Neuronal stem cell (in vitro differentiated cells): ENCODE measurements at regions not wholly inside any gene's neighbourhood (a gene's known extent, or its start where the extent isn't known, plus 50 kb on each side); places are given as distances from the start of the nearest gene placed in this dataset.

Experiments used
- DNase-seq: peaks from one replicate; pipeline ENCODE4 v3.0.0-alpha.2; 2013; ENCODE audit warnings: low spot score
- H2AFZ ChIP-seq: one replicate; pipeline ENCODE4 v1.6.1; 2013; ENCODE audit warnings: mild to moderate bottlenecking, low read length, inconsistent platforms
- H2AK5ac ChIP-seq: 2 replicates; pipeline ENCODE4 v1.6.1; 2013; ENCODE audit warnings: low read depth, mild to moderate bottlenecking, inconsistent platforms, low read length, moderate library complexity, mixed read lengths
- H2BK120ac ChIP-seq: 2 replicates; pipeline ENCODE4 v1.6.1; 2013; ENCODE audit warnings: low read depth, mild to moderate bottlenecking, inconsistent platforms, low read length, moderate library complexity, mixed read lengths
- H2BK12ac ChIP-seq: one replicate; pipeline ENCODE4 v1.6.1; 2013; ENCODE audit warnings: low read length, inconsistent platforms
- H2BK15ac ChIP-seq: 2 replicates; pipeline ENCODE4 v1.6.1; 2013; ENCODE audit warnings: mild to moderate bottlenecking, low read length, inconsistent platforms, mixed read lengths
- H2BK5ac ChIP-seq: one replicate; pipeline ENCODE4 v1.6.1; 2013; ENCODE audit warnings: inconsistent platforms, mild to moderate bottlenecking, low read length, moderate library complexity
- H3K14ac ChIP-seq: one replicate; pipeline ENCODE4 v1.6.1; 2013; ENCODE audit warnings: low read length, inconsistent platforms
- H3K18ac ChIP-seq: 2 replicates; pipeline ENCODE4 v1.6.1; 2013; ENCODE audit warnings: low read length, inconsistent platforms
- H3K23ac ChIP-seq: 2 replicates; pipeline ENCODE4 v1.6.1; 2013; ENCODE audit warnings: low read depth, mild to moderate bottlenecking, mixed read lengths, low read length, inconsistent platforms; ENCODE audit not compliant: poor library complexity
- H3K27ac ChIP-seq: replicated peaks from 3 replicates; pipeline ENCODE4 v1.5.1; 2013; ENCODE audit warnings: low read length, inconsistent platforms
- H3K27me3 ChIP-seq, 3 experiments: 2 replicates each; pipeline ENCODE4 v1.6.1; 2013; ENCODE audit warnings: low read length in 3 of 3, mild to moderate bottlenecking in 2 of 3, inconsistent platforms in 1 of 3, low read depth in 1 of 3, mixed read lengths in 1 of 3, moderate library complexity in 1 of 3; ENCODE audit not compliant: control insufficient read depth in 3 of 3, insufficient read depth in 3 of 3
- H3K36me3 ChIP-seq, 2 donors: replicated peaks in 1 of 2; 2 replicates each; pipeline ENCODE4 v1.6.1; 2013; ENCODE audit warnings: low read length in 2 of 2; ENCODE audit not compliant: control insufficient read depth in 2 of 2, insufficient read depth in 2 of 2
- H3K4ac ChIP-seq: 2 replicates; pipeline ENCODE4 v1.6.1; 2013; ENCODE audit warnings: inconsistent platforms, mild to moderate bottlenecking, low read length, moderate library complexity
- H3K4me1 ChIP-seq, 2 donors: 1 replicate in 1 of 2; 2 replicates in 1 of 2; pipeline ENCODE4 v1.6.1; 2013; ENCODE audit warnings: low read length in 2 of 2, low read depth in 1 of 2; ENCODE audit not compliant: control insufficient read depth in 2 of 2, insufficient read depth in 1 of 2
- H3K4me2 ChIP-seq: one replicate; pipeline ENCODE4 v1.6.1; 2013; ENCODE audit warnings: mild to moderate bottlenecking, low read length, inconsistent platforms; ENCODE audit not compliant: insufficient read depth, poor library complexity, severe bottlenecking
- H3K4me3 ChIP-seq, 2 donors: 2 replicates each; pipeline ENCODE4 v1.5.1; 2013; ENCODE audit warnings: low read length in 2 of 2, mild to moderate bottlenecking in 2 of 2, inconsistent platforms in 1 of 2, moderate library complexity in 1 of 2
- H3K79me1 ChIP-seq: one replicate; pipeline ENCODE4 v1.6.1; 2013; ENCODE audit warnings: low read depth, mild to moderate bottlenecking, inconsistent platforms, low read length, moderate library complexity
- H3K9ac ChIP-seq: one replicate; pipeline ENCODE4 v1.6.1; 2013; ENCODE audit warnings: mild to moderate bottlenecking, low read depth, low read length, inconsistent platforms; ENCODE audit not compliant: poor library complexity
- H3K9me3 ChIP-seq, 2 donors: replicated peaks in 1 of 2; 2 replicates each; pipeline versions ENCODE3 to v1.6.1; 2013; ENCODE audit warnings: low read length in 2 of 2, mild to moderate bottlenecking in 2 of 2, inconsistent platforms in 1 of 2, low read depth in 1 of 2, mixed read lengths in 1 of 2, moderate library complexity in 1 of 2; ENCODE audit not compliant: control insufficient read depth in 2 of 2, insufficient read depth in 1 of 2
- H4K8ac ChIP-seq: one replicate; pipeline ENCODE4 v1.6.1; 2013; ENCODE audit warnings: low read depth, mild to moderate bottlenecking, inconsistent platforms, low read length, moderate library complexity
- H4K91ac ChIP-seq: one replicate; pipeline ENCODE4 v1.6.1; 2013; ENCODE audit warnings: low read length, low read depth, mild to moderate bottlenecking, inconsistent platforms; ENCODE audit not compliant: poor library complexity
- WGBS, 2 donors: extraction: QIAGEN DNeasy Blood & Tissue Kit; methylation state at CpG; one replicate each; pipeline ENCODE4 v1.1.7; 2013; ENCODE audit warnings: missing lambda C conversion rate in 2 of 2, mixed read lengths in 1 of 2; ENCODE audit not compliant: insufficient read length in 2 of 2, insufficient replicate concordance in 1 of 2; ENCODE audit errors: extremely low coverage in 2 of 2; 5-methylcytosine and 5-hydroxymethylcytosine counted together

DNA sequence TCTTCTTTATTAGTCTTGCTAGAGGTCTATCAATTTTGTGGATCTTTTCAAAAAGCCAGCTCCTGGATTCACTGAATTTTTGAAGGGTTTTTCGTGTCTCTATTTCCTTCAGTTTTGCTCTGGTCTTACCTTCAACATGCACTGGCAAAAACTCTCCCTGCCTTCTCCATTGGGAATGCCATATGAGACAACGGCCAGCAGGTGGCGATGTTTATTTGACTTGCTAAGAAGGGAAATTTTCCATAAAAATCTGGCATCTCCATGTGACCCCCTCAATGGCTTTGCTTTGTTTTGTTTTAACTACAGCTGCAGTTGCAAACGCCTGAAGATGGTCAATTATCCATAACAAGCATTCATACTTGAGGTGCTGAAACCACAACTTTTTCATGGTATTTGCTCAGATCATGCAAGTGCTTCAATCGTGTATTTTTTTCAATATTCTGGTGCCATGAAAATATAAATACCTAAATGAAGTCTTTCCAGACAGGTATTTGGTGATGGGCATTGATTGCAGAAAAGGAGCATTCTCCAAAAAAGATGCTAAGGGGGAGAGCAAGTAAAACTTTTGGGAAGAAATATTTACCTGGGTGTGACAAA lies 449.4 kb downstream of the CDY2B start:
- no peak overlapping the region for H2BK12ac ChIP-seq
- H2AFZ ChIP-seq = no peak overlapping the region
- no peak overlapping the region for H2AK5ac ChIP-seq
- H3K4me2 ChIP-seq = no peak overlapping the region
- H3K18ac ChIP-seq = no peak overlapping the region
- H3K14ac ChIP-seq = no peak overlapping the region
- H3K23ac ChIP-seq = no peak overlapping the region
- H3K36me3 ChIP-seq = no peaks in the 10 kb centered on the region
- DNase-seq = peak; percentile 3
- H3K4me3 ChIP-seq = no peak overlapping the region
- H3K4ac ChIP-seq = no peak overlapping the region
- H3K9me3 ChIP-seq = no peaks in the 10 kb centered on the region
- H3K27ac ChIP-seq = no peak overlapping the region
- H4K8ac ChIP-seq = no peak overlapping the region
- no peak overlapping the region for H4K91ac ChIP-seq
- no peak overlapping the region for H3K9ac ChIP-seq
- H3K27me3 ChIP-seq = no peaks in the 10 kb centered on the region
- no peaks in the 10 kb centered on the region for H3K4me1 ChIP-seq
- H2BK15ac ChIP-seq = no peak overlapping the region
- no peaks in the 10 kb centered on the region for H3K79me1 ChIP-seq
- H2BK120ac ChIP-seq = no peak overlapping the region
- no CpG with 5 or more reads among the region's 5 CpGs for WGBS, 2 donors
- H2BK5ac ChIP-seq = no peak overlapping the region

- Histone ChIP-seq H3K27ac (no peak overlapping the region), H3K4ac (no peak overlapping the region), H2BK120ac (no peak overlapping the region), H3K4me2 (no peak overlapping the region), H4K8ac (no peak overlapping the region), H2AFZ (no peak overlapping the region), H3K4me3 (no peak overlapping the region), H3K4me1 (no peaks in the 10 kb centered on the region), H3K9me3 (no peaks in the 10 kb centered on the region), H2AK5ac (no peak overlapping the region), H3K27me3 (no peaks in the 10 kb centered on the region), H3K36me3 (no peaks in the 10 kb centered on the region), H4K91ac (no peak overlapping the region), H3K79me1 (no peaks in the 10 kb centered on the region), H3K18ac (no peak overlapping the region), H3K14ac (no peak overlapping the region), H2BK5ac (no peak overlapping the region), H3K9ac (no peak overlapping the region), H2BK15ac (no peak overlapping the region), H3K23ac (no peak overlapping the region), H2BK12ac (no peak overlapping the region)
- DNase-seq = no peak
- no CpG with 5 or more reads among the region's 1 CpG for WGBS, 2 donors
Measured at GRCh38 chrY:17398336-17399072, 481.5 kb downstream of the CDY2B start.

DNA sequence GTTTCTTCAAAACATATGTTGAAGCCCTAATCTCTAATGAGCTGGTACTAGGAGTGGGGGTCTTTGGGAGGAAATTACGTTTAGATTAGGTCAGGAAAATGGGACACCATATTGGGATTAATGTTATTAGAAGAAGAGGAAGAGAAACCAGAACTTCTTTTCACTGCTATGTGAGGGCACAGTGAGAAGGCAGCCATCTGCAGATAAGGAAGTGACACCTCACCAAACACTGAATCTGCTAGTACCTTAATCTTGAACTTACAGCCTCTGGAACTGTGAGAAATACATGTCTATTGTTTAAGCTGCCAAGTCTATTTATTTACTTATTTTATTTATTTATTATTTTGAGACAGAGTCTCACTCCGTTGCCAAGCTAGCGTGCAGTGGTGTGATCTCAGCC lies 482.4 kb downstream of the CDY2B start:
- Histone ChIP-seq H4K8ac (no peak overlapping the region), H2BK15ac (no peak overlapping the region), H2AK5ac (no peak overlapping the region), H2AFZ (no peak overlapping the region), H3K79me1 (no peaks in the 10 kb centered on the region), H3K4me1 (no peaks in the 10 kb centered on the region), H2BK5ac (no peak overlapping the region), H3K4me3 (no peak overlapping the region), H3K36me3 (no peaks in the 10 kb centered on the region), H3K23ac (no peak overlapping the region), H3K14ac (no peak overlapping the region), H4K91ac (no peak overlapping the region), H3K4me2 (no peak overlapping the region), H3K9me3 (no peaks in the 10 kb centered on the region), H2BK12ac (no peak overlapping the region), H3K27me3 (no peaks in the 10 kb centered on the region), H3K4ac (no peak overlapping the region), H3K9ac (no peak overlapping the region), H3K27ac (no peak overlapping the region), H2BK120ac (no peak overlapping the region), H3K18ac (no peak overlapping the region)
- DNase-seq = no peak
- no CpG with 5 or more reads among the region's 3 CpGs for WGBS, 2 donors

GRCh38 chrY:17381431-17382070 lies 498.5 kb downstream of the CDY2B start:
- Histone ChIP-seq H3K18ac (no peak overlapping the region), H3K23ac (no peak overlapping the region), H3K4ac (no peak overlapping the region), H4K8ac (no peak overlapping the region), H3K9ac (no peak overlapping the region), H2BK5ac (no peak overlapping the region), H3K27ac (no peak overlapping the region), H3K14ac (no peak overlapping the region), H2BK15ac (no peak overlapping the region), H3K36me3 (no peaks in the 10 kb centered on the region), H2BK12ac (no peak overlapping the region), H4K91ac (no peak overlapping the region), H3K4me1 (no peaks in the 10 kb centered on the region), H2BK120ac (no peak overlapping the region), H3K27me3 (no peaks in the 10 kb centered on the region), H3K4me3 (no peak overlapping the region), H3K4me2 (no peak overlapping the region), H2AK5ac (no peak overlapping the region), H3K9me3 (no peaks in the 10 kb centered on the region), H2AFZ (no peak overlapping the region), H3K79me1 (no peaks in the 10 kb centered on the region)
- no peak for DNase-seq
- no CpG with 5 or more reads among the region's 2 CpGs for WGBS, 2 donors
